ENCODE measurements at regions not wholly inside any gene's neighbourhood (a gene's known extent, or its start where the extent isn't known, plus 50 kb on each side); places are given as distances from the start of the nearest gene placed in this dataset.

GRCh38 chr6:170232186-170233002 lies 58.5 kb downstream of the DLL1 start:
- no peak overlapping the region for H3K27ac ChIP-seq
- no peak for DNase-seq (ENCODE audit: low read depth, low spot score)

GRCh38 chr6:170231293-170232185 lies 59.3 kb downstream of the DLL1 start:
- DNase-seq (ENCODE audit: low read depth, low spot score): no peak
- no peak overlapping the region for H3K27ac ChIP-seq

GRCh38 chr6:170230520-170231292 lies 60.2 kb downstream of the DLL1 start:
- DNase-seq (ENCODE audit: low read depth, low spot score): no peak
- H3K27ac ChIP-seq: no peak overlapping the region

GRCh38 chr6:170229851-170230519 lies 60.9 kb downstream of the DLL1 start:
- no peak overlapping the region for H3K27ac ChIP-seq
- DNase-seq (ENCODE audit: low read depth, low spot score): no peak

GRCh38 chr6:170229396-170229795 lies 61.5 kb downstream of the DLL1 start:
- DNase-seq (ENCODE audit: low read depth, low spot score): no peak
- H3K27ac ChIP-seq: no peak overlapping the region

GRCh38 chr6:170228946-170229310 lies 62.0 kb downstream of the DLL1 start:
- no peak for DNase-seq (ENCODE audit: low read depth, low spot score)

GRCh38 chr6:170227996-170228945 lies 62.6 kb downstream of the DLL1 start:
- DNase-seq (ENCODE audit: low read depth, low spot score): no peak
- H3K27ac ChIP-seq: no peak overlapping the region

More at GRCh38 chr6:170228946-170229310, 62.0 kb downstream of the DLL1 start:
- no peak overlapping the region for H3K27ac ChIP-seq

- no peak for DNase-seq (ENCODE audit: low read depth, low spot score)
- H3K27ac ChIP-seq: no peak overlapping the region
Observed at GRCh38 chr6:170227521-170227983, 63.3 kb downstream of the DLL1 start.

GRCh38 chr6:170226647-170227046 lies 64.2 kb downstream of the DLL1 start:
- DNase-seq (ENCODE audit: low read depth, low spot score): no peak
- no peak overlapping the region for H3K27ac ChIP-seq

- H3K27ac ChIP-seq: peak overlapping the region; percentile 67
- DNase-seq (ENCODE audit: low read depth, low spot score): peak; percentile 92
Observed at GRCh38 chr6:170225852-170226417, 64.9 kb downstream of the DLL1 start.

GRCh38 chr6:170224694-170225660 lies 65.9 kb downstream of the DLL1 start:
- DNase-seq (ENCODE audit: low read depth, low spot score): peak; percentile 81
- H3K27ac ChIP-seq: peak overlapping the region; percentile 67

GRCh38 chr6:170223718-170224693 lies 66.9 kb downstream of the DLL1 start:
- peak overlapping the region; percentile 67 for H3K27ac ChIP-seq
- DNase-seq (ENCODE audit: low read depth, low spot score): no peak

- H3K27ac ChIP-seq: no peak overlapping the region
- no peak for DNase-seq (ENCODE audit: low read depth, low spot score)
Observed at GRCh38 chr6:170222498-170223471, 68.1 kb downstream of the DLL1 start.

- H3K27ac ChIP-seq: no peak overlapping the region
- DNase-seq (ENCODE audit: low read depth, low spot score): no peak
Observed at GRCh38 chr6:170221753-170222400, 69.0 kb downstream of the DLL1 start.
